Esophagus squamous epithelium (tissue), 5 donors: ENCODE measurements at regions not wholly inside any gene's neighbourhood (a gene's known extent, or its start where the extent isn't known, plus 50 kb on each side); places are given as distances from the start of the nearest gene placed in this dataset.
"Not testable (repeated sequence)": the region's sequence is repeated elsewhere in the genome, so short reads cannot be mapped to it uniquely, and the experiment has no call there.

Experiments used
- DNase-seq: peaks from one replicate; lab custom pipeline; 2025; lab: John Stamatoyannopoulos, UW
- H3K27ac ChIP-seq, 4 donors: fragments of 200-600 bp; sonication (generic); one replicate each; pipeline ENCODE4 v1.5.1; 2016 to 2019; ENCODE audit warnings: mild to moderate bottlenecking in 1 of 4
- H3K27me3 ChIP-seq, 4 donors: fragments of 200-600 bp; sonication (generic); 1 replicate in 3 of 4; 2 replicates in 1 of 4; pipeline versions ENCODE4 v1.5.1 to v1.6.0; 2017 to 2021; ENCODE audit warnings: antibody characterized with exemption in 1 of 4
- H3K36me3 ChIP-seq, 3 donors: fragments of 200-600 bp; sonication (generic); one replicate each; pipeline ENCODE4 v1.5.1; 2016 to 2019
- H3K4me1 ChIP-seq, 3 donors: fragments of 200-600 bp; sonication (generic); one replicate each; pipeline ENCODE4 v1.5.1; 2017 to 2019
- H3K4me3 ChIP-seq, 4 donors: fragments of 200-600 bp; sonication (generic); 1 replicate in 3 of 4; 2 replicates in 1 of 4; pipeline ENCODE4 v1.5.1; 2016 to 2019; ENCODE audit warnings: mild to moderate bottlenecking in 2 of 4, moderate library complexity in 1 of 4
- H3K9me3 ChIP-seq, 3 donors: fragments of 200-600 bp; sonication (generic); one replicate each; pipeline ENCODE4 v1.5.1; 2016 to 2019
- POLR2A ChIP-seq, 4 donors: fragments of 450-650 bp; IDR thresholded peaks; one replicate each; pipeline ENCODE4 v1.6.1; 2017; ENCODE audit warnings: antibody characterized with exemption in 4 of 4, mild to moderate bottlenecking in 4 of 4, moderate library complexity in 3 of 4
- WGBS, 2 donors: methylation state at CpG; one replicate each; pipeline ENCODE4 v1.1.5; 2018; 5-methylcytosine and 5-hydroxymethylcytosine counted together
- intact Hi-C: fragments of 100-400 bp; cut with DNase I; formaldehyde crosslinking; loops from one replicate; pipeline ENCODE4 v1.15.0; 2022
- donor health status: DM: yes; HTN: yes; CAD: no.

DNA sequence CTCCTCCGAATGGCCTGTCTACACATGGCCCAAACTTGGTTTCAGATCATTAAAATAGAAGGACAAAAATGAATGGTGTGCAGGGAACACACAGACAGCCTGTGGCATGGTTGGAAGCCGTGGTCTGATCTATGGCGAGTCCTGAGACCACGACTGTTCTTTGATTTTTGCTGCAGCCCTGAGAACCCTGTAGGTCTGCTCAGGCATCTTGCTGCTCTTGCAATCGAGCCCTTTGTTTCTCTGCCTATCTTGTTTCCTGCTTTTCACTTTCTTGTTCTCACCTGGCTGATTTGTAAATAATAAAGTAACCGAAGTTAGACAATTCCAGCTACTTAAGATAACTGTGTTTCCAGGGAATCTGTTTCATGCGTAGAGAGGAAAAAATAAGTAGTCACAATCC, 54.1 kb upstream of the NBPF9 start:
- 47 to 86% methylated on average over 1 to 3 of the region's 7 CpGs for WGBS, 2 donors
- H3K9me3 ChIP-seq, DNase-seq, H3K27me3 ChIP-seq, H3K36me3 ChIP-seq, intact Hi-C loops, H3K4me3 ChIP-seq, H3K4me1 ChIP-seq, H3K27ac ChIP-seq: not testable (repeated sequence)

DNA sequence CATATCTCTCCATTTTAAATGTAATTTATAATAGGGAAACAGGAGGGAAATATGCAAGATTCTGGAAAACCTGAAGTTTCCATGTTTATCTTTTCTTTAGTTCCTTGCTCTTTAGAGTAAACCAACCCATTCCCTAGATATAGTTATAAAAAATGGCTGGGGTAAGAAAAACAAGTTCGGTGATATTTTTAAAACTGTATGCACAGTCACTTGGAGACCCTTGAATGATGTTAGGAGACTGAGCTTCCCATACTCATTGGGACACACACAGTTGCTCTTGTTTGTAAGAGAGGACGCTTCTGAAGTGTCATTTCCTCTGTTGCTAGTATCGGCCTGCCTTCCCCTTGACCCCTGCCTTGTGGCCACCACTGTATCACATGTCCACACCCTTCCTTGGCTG, 55.0 kb upstream of the NBPF9 start:
- intact Hi-C loops, H3K27ac ChIP-seq, H3K36me3 ChIP-seq, H3K27me3 ChIP-seq, H3K4me3 ChIP-seq, H3K9me3 ChIP-seq, DNase-seq, H3K4me1 ChIP-seq: not testable (repeated sequence)
- 50 to 75% methylated on average over 1 of the region's 3 CpGs for WGBS, 2 donors

- peak overlapping the region in 1 of 4 donors; percentile 28 for H3K4me3 ChIP-seq
- peak overlapping the region in 1 of 4 donors; percentile 9 for H3K27ac ChIP-seq
- H3K36me3 ChIP-seq, DNase-seq, H3K4me1 ChIP-seq, H3K27me3 ChIP-seq, H3K9me3 ChIP-seq, intact Hi-C loops: not testable (repeated sequence)
- no CpG with 5 or more reads among the region's 19 CpGs for WGBS, 2 donors
Observed at GRCh38 chr1:149163063-149163444, 59.7 kb upstream of the NBPF9 start.

- peak overlapping the region in 2 of 4 donors; percentile 48 to 78 for H3K27ac ChIP-seq
- peak in 1 of 4 donors; percentile 15 for TF ChIP-seq POLR2A (IDR thresholded peaks at IDR 0.05)
- H3K27me3 ChIP-seq, DNase-seq, H3K36me3 ChIP-seq, H3K4me1 ChIP-seq, intact Hi-C loops, H3K9me3 ChIP-seq: not testable (repeated sequence)
- no CpG with 5 or more reads among the region's 7 CpGs for WGBS, 2 donors
- H3K4me3 ChIP-seq = peak overlapping the region in 2 of 4 donors; percentile 28 to 35
Observed at GRCh38 chr1:149174765-149175164, 71.4 kb upstream of the NBPF9 start.

- DNase-seq, H3K9me3 ChIP-seq, H3K36me3 ChIP-seq, H3K4me1 ChIP-seq, H3K27me3 ChIP-seq, intact Hi-C loops: not testable (repeated sequence)
- H3K4me3 ChIP-seq = peak overlapping the region; percentile 32 to 61 (median 48)
- WGBS, 2 donors = 0% methylated on average over 1 of the region's 21 CpGs; no CpG with 5 or more reads in 1 of the 2 donors
- H3K27ac ChIP-seq = peak overlapping the region; percentile 63 to 78 (median 70)
Observed at GRCh38 chr1:149175812-149176211, 72.5 kb upstream of the NBPF9 start.

- H3K4me1 ChIP-seq, H3K27me3 ChIP-seq, DNase-seq, intact Hi-C loops, H3K36me3 ChIP-seq, H3K9me3 ChIP-seq: not testable (repeated sequence)
- peak in 1 of 4 donors; percentile 50 for TF ChIP-seq POLR2A (IDR thresholded peaks at IDR 0.05)
- WGBS, 2 donors = 0% methylated on average over 4 of the region's 68 CpGs; no CpG with 5 or more reads in 1 of the 2 donors
- Histone ChIP-seq H3K27ac (peak overlapping the region; percentile 86 to 92 (median 90)), H3K4me3 (peak overlapping the region; percentile 52 to 70 (median 62))
Observed at GRCh38 chr1:149176453-149177316, 73.3 kb upstream of the NBPF9 start.

DNA sequence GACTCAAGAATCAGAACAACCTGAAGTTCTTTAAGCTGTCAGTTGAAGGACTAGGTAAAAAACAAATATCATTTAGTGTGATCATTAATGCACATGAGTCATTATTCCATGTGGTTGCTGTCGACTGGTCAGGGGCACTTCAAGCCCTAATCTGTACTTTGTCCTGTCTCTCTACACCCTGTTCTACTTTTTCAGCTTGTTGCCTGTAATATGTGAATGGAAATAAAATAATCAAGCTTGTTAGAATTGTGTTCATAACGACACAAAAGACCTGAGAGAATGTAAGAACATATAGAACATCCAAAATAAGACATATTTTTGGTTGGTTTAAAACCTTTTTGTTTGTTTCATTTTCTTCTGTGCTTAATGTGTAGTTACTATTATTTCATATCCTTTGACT, 87.4 kb upstream of the NBPF9 start:
- intact Hi-C loops, H3K27ac ChIP-seq, H3K9me3 ChIP-seq, DNase-seq, H3K36me3 ChIP-seq, H3K27me3 ChIP-seq, H3K4me3 ChIP-seq, H3K4me1 ChIP-seq: not testable (repeated sequence)
- WGBS, 2 donors = 17 to 50% methylated on average over 2 of the region's 2 CpGs

- DNase-seq, H3K36me3 ChIP-seq, H3K27me3 ChIP-seq, H3K4me1 ChIP-seq, intact Hi-C loops, H3K27ac ChIP-seq, H3K9me3 ChIP-seq, H3K4me3 ChIP-seq: not testable (repeated sequence)
- WGBS, 2 donors = 80 to 100% methylated on average over 1 of the region's 1 CpG
Observed at GRCh38 chr1:149196651-149197050, 93.3 kb upstream of the NBPF9 start.

DNA sequence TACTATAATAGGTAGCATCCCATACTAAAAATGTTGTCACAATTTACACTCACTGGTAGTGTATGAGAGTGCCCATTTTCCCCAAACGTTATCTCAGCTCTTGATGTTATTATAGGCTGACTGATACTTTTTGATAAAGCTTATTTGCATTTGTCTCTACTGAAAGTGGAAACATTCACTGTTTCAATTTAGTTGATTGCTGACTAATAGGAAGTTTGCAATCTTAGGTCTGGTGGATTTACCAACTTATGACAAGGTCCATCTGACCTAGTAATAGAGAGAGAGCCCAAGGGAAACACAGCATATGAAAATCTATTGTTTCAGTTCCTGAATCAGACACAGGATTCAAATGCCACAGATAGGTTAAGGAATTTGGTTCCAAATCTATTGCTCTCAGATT, 97.2 kb upstream of the NBPF9 start:
- H3K27me3 ChIP-seq, H3K9me3 ChIP-seq, intact Hi-C loops, DNase-seq, H3K27ac ChIP-seq, H3K4me3 ChIP-seq, H3K4me1 ChIP-seq, H3K36me3 ChIP-seq: not testable (repeated sequence)
- 50 to 69% methylated on average over 1 of the region's 1 CpG for WGBS, 2 donors

DNA sequence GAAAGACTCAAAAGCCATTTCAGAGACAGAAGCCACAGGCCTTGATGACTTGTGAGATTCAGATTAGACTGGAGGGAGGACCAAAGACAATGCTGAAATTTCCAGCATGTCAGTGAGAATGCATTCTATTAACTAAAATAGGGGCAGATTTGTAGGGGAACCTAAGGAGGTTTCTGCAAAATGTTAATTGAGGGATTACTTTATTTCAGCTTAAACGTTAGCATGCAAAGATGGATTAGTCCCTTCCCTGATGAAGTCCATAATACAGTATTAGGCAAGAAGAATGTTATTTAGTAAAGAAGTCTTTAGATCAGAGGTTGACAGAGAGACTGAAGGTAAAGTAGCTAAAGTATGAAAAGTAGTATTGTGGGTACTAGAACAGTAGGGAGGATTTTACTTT, 98.9 kb upstream of the NBPF9 start:
- no CpG with 5 or more reads among the region's 1 CpG for WGBS, 2 donors
- intact Hi-C loops, H3K9me3 ChIP-seq, H3K36me3 ChIP-seq, H3K27me3 ChIP-seq, DNase-seq, H3K27ac ChIP-seq, H3K4me3 ChIP-seq, H3K4me1 ChIP-seq: not testable (repeated sequence)

DNA sequence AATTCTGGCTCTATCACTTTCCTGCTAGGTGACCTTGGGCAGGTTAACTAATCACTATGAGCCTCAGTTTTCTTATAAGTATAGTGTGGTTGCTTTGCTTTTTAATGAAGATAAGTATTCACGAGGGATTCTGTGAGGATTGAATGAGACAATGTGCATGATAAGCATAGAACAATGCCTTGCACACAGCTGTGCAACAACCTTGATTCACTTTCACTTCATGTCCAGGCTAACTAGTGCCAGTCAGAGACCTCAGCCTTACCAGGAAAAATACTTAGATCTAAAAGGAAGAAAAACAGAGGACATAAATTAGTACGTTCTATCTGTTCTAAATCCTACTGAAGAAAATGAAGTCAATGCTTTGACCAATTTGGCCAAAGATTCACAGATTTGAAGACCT, 101.0 kb upstream of the NBPF9 start:
- H3K27ac ChIP-seq, H3K4me1 ChIP-seq, intact Hi-C loops, DNase-seq, H3K4me3 ChIP-seq, H3K9me3 ChIP-seq, H3K27me3 ChIP-seq, H3K36me3 ChIP-seq: not testable (repeated sequence)
- 11 to 43% methylated on average over 1 to 2 of the region's 2 CpGs for WGBS, 2 donors

DNA sequence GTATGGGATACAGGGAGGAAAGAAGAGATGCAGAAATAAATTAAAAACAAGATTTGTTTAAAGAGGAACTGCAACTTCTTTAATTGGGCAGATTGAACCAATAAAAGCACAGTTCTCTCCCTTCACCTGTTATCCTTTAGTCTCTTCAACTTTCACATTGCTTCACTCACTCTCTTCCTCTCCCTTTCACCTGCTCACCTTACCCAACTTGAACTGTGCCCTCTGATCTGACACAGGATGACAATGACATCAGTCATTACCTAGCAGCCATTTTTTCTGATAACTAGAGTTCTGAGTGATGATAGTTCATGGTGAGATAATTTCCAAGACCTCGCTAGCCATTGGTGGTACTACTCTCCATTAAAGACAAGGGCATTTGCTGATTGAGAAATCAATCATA, 105.5 kb upstream of the NBPF9 start:
- H3K4me3 ChIP-seq, H3K4me1 ChIP-seq, DNase-seq, H3K27ac ChIP-seq, H3K9me3 ChIP-seq, H3K36me3 ChIP-seq, intact Hi-C loops, H3K27me3 ChIP-seq: not testable (repeated sequence)
- WGBS, 2 donors = no CpG with 5 or more reads among the region's 1 CpG

GRCh38 chr1:149211757-149212420, 108.5 kb upstream of the NBPF9 start:
- 64% methylated on average over 1 of the region's 5 CpGs; no CpG with 5 or more reads in 1 of the 2 donors for WGBS, 2 donors
- H3K36me3 ChIP-seq, H3K4me1 ChIP-seq, DNase-seq, H3K27ac ChIP-seq, intact Hi-C loops, H3K9me3 ChIP-seq, H3K27me3 ChIP-seq, H3K4me3 ChIP-seq: not testable (repeated sequence)
